Mesenteric fat pad (tissue), 1 donor: ENCODE measurements at regions not wholly inside any gene's neighbourhood (a gene's known extent, or its start where the extent isn't known, plus 50 kb on each side); places are given as distances from the start of the nearest gene placed in this dataset.
A peak's percentile ranks its signal among the peaks of the same experiment; 100 is the strongest.

Source experiments
- DNase-seq: peaks from one replicate; pipeline ENCODE4 v3.0.0-alpha.2; 2020; ENCODE audit warnings: low spot score
- donor health status: DM: yes; HTN: yes; CAD: no.

DNA sequence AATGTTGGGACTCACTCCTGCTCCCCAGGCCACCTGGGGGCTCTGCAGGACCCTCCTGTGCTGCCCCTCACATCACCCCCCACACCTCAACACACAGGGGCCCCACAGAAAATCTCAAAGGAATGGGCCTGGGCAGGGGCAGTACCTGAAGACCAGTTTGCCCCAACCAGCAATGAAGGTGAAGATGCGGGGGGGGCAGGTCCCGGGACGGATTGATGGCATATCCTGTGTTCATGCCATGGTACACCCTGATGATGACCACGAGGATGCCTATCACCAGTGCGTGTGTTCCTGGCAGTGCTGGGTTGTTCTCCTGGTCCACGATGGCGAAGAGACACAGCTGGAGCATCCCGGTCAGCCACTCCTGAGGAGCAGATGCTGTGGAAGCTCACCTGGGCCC lies 663.0 kb downstream of the FOXD4L5 start:
- DNase-seq, result peak; percentile 51
